Nephron (organoid): ENCODE measurements at regions not wholly inside any gene's neighbourhood (a gene's known extent, or its start where the extent isn't known, plus 50 kb on each side); places are given as distances from the start of the nearest gene placed in this dataset.
"Not testable (repeated sequence)": the region's sequence is repeated elsewhere in the genome, so short reads cannot be mapped to it uniquely, and the experiment has no call there.

Experiments
- H3K27ac Mint-ChIP-seq, 3 experiments: 2 replicates each; pipeline ENCODE4 v1.8.0; 2020; ENCODE audit warnings: mixed read lengths in 3 of 3, mild to moderate bottlenecking in 2 of 3, moderate library complexity in 1 of 3
- H3K27me3 Mint-ChIP-seq: 2 replicates; pipeline ENCODE4 v1.8.0; 2021; ENCODE audit warnings: low read depth, mild to moderate bottlenecking, moderate library complexity, mixed read lengths
- H3K36me3 Mint-ChIP-seq: 2 replicates; pipeline ENCODE4 v1.8.0; 2020; ENCODE audit warnings: low read depth, mixed read lengths
- H3K4me1 Mint-ChIP-seq: 2 replicates; pipeline ENCODE4 v1.8.0; 2020; ENCODE audit warnings: mixed read lengths
- H3K4me3 Mint-ChIP-seq, 3 experiments: 2 replicates each; pipeline ENCODE4 v1.8.0; 2020; ENCODE audit warnings: mild to moderate bottlenecking in 3 of 3, mixed read lengths in 3 of 3, moderate library complexity in 2 of 3
- H3K9me3 Mint-ChIP-seq: 2 replicates; pipeline ENCODE4 v1.8.0; 2020; ENCODE audit warnings: mixed read lengths
- TF ChIP-seq, protein P1 (sequence below), 3 experiments: fragments of 200-600 bp; sonication (generic); IDR thresholded peaks; one replicate each; pipeline ENCODE4 v1.5.0; 2021; ENCODE audit warnings: antibody characterized with exemption in 3 of 3; ENCODE audit not compliant: unreplicated experiment in 3 of 3

DNA sequence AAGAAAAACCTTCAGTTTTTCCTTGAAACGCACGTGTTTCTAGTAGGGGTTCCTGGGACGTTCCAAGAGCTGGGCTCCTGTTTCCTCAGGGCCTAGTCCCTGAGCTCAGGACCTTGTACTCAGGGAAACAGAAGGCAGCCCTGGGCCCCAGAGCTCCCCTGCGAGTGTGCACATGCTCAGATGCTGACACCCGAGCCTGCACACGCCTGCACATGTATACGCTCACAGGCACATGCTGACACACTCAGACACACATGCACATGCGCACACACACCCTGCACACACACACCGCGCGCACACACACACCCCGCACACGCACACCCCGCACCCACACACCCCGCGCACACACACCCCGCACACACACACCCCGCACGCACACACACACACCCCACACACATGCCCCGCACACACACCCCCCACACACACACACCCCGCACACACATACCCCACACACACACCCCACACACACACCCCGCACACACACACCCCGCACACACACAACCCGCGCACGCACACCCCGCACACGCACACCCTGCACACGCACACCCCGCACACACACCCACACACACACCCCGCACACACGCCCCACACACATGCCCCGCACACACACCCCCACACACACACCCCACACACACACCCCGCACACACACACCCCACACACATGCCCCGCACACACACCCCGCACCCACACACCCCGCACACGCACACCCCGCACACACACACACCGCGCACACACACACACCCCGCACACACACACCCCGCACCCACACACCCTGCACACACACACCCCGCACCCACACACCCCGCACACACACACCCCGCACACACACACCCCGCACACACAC is 52.2 kb downstream of the CALML3 start:
- Mint-ChIP-seq H3K27me3 (peaks cover 17% of the 10 kb centered on the region), H3K4me1 (peaks cover 34% of the 10 kb centered on the region), H3K9me3 (peaks cover 7% of the 10 kb centered on the region), H3K4me3 (no peak overlapping the region), H3K27ac (peak overlapping the region; percentile 68 to 89 (median 69)), H3K36me3 (no peaks in the 10 kb centered on the region)
- TF ChIP-seq, protein P1, sequence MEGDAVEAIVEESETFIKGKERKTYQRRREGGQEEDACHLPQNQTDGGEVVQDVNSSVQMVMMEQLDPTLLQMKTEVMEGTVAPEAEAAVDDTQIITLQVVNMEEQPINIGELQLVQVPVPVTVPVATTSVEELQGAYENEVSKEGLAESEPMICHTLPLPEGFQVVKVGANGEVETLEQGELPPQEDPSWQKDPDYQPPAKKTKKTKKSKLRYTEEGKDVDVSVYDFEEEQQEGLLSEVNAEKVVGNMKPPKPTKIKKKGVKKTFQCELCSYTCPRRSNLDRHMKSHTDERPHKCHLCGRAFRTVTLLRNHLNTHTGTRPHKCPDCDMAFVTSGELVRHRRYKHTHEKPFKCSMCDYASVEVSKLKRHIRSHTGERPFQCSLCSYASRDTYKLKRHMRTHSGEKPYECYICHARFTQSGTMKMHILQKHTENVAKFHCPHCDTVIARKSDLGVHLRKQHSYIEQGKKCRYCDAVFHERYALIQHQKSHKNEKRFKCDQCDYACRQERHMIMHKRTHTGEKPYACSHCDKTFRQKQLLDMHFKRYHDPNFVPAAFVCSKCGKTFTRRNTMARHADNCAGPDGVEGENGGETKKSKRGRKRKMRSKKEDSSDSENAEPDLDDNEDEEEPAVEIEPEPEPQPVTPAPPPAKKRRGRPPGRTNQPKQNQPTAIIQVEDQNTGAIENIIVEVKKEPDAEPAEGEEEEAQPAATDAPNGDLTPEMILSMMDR (IDR thresholded peaks at IDR 0.05; ENCODE audit: unreplicated experiment in 3 of 3), result no peak

GRCh38 chr10:5580038-5580428 is 55.3 kb downstream of the CALML3 start:
- Mint-ChIP-seq H3K27ac (peak overlapping the region in 1 of 3 experiments; percentile 17), H3K4me1 (peaks cover 32% of the 10 kb centered on the region), H3K27me3 (peaks cover 13% of the 10 kb centered on the region)
- not testable (repeated sequence) for H3K4me3 Mint-ChIP-seq, H3K9me3 Mint-ChIP-seq, H3K36me3 Mint-ChIP-seq

- peaks cover 33% of the 10 kb centered on the region for H3K4me1 Mint-ChIP-seq
- no peak overlapping the region for H3K4me3 Mint-ChIP-seq
- no peak overlapping the region for H3K27ac Mint-ChIP-seq
- H3K36me3 Mint-ChIP-seq, result no peaks in the 10 kb centered on the region
- peaks cover 16% of the 10 kb centered on the region for H3K27me3 Mint-ChIP-seq
- peaks cover 7% of the 10 kb centered on the region for H3K9me3 Mint-ChIP-seq
- TF ChIP-seq, protein P1 (IDR thresholded peaks at IDR 0.05; ENCODE audit: unreplicated experiment in 3 of 3), result no peak
Measured at GRCh38 chr10:5581670-5582566, 57.2 kb downstream of the CALML3 start.

DNA sequence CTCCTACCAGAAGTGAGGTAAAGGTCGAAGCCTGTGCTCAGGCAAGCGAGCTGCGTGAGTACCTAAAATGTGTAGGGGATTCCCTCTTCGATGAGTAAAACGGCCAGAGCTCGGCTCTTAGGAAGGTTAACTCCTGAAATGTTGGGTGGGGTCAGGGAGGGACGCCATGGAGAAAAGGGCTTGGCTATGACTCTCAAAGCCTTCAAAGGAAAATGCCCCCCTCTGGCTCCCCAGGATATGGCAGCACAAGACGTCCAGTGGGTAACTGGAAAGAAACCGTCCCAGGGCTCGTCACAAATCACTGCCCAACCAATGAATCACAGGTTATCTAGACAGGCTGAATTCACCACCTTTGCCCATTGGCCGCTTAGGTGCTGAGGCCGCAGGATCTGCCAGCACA is 58.0 kb downstream of the CALML3 start:
- H3K27me3 Mint-ChIP-seq, result peaks cover 16% of the 10 kb centered on the region
- no peaks in the 10 kb centered on the region for H3K36me3 Mint-ChIP-seq
- peaks cover 7% of the 10 kb centered on the region for H3K9me3 Mint-ChIP-seq
- peaks cover 39% of the 10 kb centered on the region for H3K4me1 Mint-ChIP-seq
- peak overlapping the region in 1 of 3 experiments; percentile 33 for H3K27ac Mint-ChIP-seq
- TF ChIP-seq, protein P1 (IDR thresholded peaks at IDR 0.05; ENCODE audit: unreplicated experiment in 3 of 3), result no peak
- H3K4me3 Mint-ChIP-seq, result no peak overlapping the region

- Mint-ChIP-seq H3K4me3 (peak overlapping the region; percentile 1 to 36 (median 21)), H3K36me3 (no peaks in the 10 kb centered on the region), H3K27me3 (peaks cover 17% of the 10 kb centered on the region), H3K4me1 (peaks cover 45% of the 10 kb centered on the region), H3K27ac (peak overlapping the region; percentile 74 to 93 (median 77)), H3K9me3 (peaks cover 7% of the 10 kb centered on the region)
- TF ChIP-seq, protein P1 (IDR thresholded peaks at IDR 0.05; ENCODE audit: unreplicated experiment in 3 of 3), result no peak
Measured at GRCh38 chr10:5583525-5584175, 58.9 kb downstream of the CALML3 start.
